ENCODE measurements at regions not wholly inside any gene's neighbourhood (a gene's known extent, or its start where the extent isn't known, plus 50 kb on each side); places are given as distances from the start of the nearest gene placed in this dataset.
A peak's percentile ranks its signal among the peaks of the same experiment; 100 is the strongest.

DNA sequence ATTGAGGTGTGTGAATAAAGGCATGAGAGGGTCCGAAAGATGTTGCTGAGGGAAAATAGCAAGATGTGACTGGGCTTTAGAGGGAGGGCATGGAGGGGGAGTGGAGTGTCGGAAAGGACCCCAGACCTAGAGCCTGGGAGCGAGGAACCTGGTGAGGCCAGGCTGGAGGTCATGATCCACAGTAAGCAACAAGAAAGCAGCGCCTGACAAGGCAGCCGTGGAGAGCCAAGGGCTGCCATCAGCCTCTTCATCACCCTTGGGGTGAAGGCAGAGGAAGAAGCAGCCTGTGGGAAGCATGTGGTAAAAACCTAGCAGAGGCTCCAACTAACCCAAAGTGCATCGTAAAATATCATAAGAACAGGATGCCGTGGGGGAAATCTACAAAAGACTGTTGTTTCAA lies 162.8 kb upstream of the SOX1 start:
- no peak overlapping the region for H3K4me3 ChIP-seq
- no peaks in the 10 kb centered on the region for H3K36me3 ChIP-seq
- H3K9me3 ChIP-seq (replicated peaks), result peaks cover 16% of the 10 kb centered on the region
- no peak overlapping the region for H3K27ac ChIP-seq
- DNase-seq (ENCODE audit: low read depth in 1 of 2, low spot score in 2 of 2), result peak in 1 of 2 experiments; percentile 31
- peaks cover 47% of the 10 kb centered on the region for H3K27me3 ChIP-seq (replicated peaks)
- no peaks in the 10 kb centered on the region for H3K4me1 ChIP-seq (replicated peaks)

DNA sequence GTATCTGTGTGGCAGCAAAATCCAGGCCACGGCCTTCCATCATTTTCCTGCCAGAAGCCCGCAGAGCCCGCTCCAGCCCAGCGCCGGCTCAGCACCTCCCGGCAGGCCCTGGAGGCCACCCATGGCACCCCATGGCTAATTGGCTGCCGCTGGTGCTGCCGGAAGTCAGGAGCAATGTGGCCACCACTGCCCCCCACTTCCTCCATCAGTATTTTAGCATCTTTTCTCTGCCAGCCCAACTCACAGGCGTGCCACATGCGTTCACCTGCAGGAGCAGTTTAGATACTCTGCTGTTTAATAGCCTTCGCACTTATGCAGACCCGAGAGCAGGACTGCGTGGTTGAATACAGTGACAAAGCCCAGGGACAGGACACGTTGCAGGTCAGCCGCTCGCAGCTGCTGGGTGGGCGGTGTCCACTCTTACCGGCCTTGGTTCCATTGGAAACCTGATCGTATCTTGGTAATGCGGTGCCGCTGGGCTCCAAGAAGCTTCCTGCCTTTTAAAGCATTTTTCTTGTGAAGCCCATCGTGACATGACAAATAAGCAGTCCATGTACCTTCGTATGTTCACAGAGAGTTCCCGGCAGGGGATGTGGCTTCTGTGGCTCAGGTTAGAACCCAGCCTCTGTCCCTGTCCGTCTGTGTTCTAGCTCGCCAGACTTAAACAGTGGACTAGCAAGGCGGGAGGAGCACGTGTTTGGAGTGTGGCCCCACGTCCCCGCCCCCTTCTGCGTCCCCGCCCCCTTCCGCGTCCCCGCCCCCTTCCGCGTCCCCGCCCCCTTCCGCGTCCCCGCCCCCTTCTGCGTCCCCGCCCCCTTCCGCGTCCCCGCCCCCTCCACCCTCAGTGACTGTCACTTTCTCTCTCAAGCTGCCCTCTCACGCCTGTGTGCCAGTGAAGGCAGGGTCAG lies 162.0 kb upstream of the SOX1 start:
- DNase-seq (ENCODE audit: low read depth in 1 of 2, low spot score in 2 of 2), result peak in 1 of 2 experiments; percentile 41
- no peaks in the 10 kb centered on the region for H3K36me3 ChIP-seq
- H3K4me3 ChIP-seq, result no peak overlapping the region
- H3K27ac ChIP-seq, result no peak overlapping the region
- H3K9me3 ChIP-seq (replicated peaks), result peaks cover 14% of the 10 kb centered on the region
- H3K27me3 ChIP-seq (replicated peaks), result peaks cover 44% of the 10 kb centered on the region
- no peaks in the 10 kb centered on the region for H3K4me1 ChIP-seq (replicated peaks)

DNA sequence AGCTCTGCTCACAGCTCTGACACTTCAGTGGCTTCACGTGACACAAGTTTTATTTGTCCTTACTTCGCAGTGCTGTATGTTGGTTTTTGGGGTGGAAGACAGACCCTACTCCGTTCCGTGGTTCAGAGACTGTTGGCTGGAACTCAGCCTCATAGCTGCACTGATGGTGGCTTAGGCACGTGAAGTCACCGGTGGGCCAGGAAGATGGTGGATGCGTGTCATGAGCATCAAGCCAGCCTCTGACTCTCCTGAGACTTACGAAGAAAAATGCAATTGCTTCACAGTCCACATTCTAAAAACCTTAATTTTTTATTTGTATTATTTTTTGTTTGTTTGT lies 161.4 kb upstream of the SOX1 start:
- no peak overlapping the region for H3K27ac ChIP-seq
- H3K36me3 ChIP-seq, result no peaks in the 10 kb centered on the region
- H3K9me3 ChIP-seq (replicated peaks), result peaks cover 10% of the 10 kb centered on the region
- H3K27me3 ChIP-seq (replicated peaks), result peaks cover 39% of the 10 kb centered on the region
- no peaks in the 10 kb centered on the region for H3K4me1 ChIP-seq (replicated peaks)
- H3K4me3 ChIP-seq, result no peak overlapping the region
- peak in 1 of 2 experiments; percentile 37 for DNase-seq (ENCODE audit: low read depth in 1 of 2, low spot score in 2 of 2)

DNA sequence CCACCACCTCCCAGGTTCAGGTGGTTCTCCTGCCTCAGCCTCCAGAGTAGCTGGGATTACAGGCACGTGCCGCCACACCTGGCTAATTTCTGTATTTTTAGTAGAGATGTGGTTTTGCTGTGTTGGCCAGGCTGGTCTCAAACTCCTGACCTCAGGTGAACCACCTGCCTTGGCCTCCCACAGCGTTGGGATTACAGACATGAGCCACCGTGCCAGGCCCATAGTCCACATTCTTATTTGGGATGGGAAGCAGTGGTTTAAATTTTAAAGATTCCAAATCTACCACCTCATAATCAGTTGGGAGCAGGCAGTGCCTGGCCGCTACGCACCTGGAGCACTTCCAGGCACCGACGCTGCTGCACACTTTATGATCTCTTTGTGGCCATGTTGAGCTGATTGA lies 160.6 kb upstream of the SOX1 start:
- Histone ChIP-seq H3K27ac (no peak overlapping the region), H3K9me3 (replicated peaks) (peaks cover 7% of the 10 kb centered on the region), H3K27me3 (replicated peaks) (peaks cover 35% of the 10 kb centered on the region), H3K36me3 (no peaks in the 10 kb centered on the region), H3K4me1 (replicated peaks) (no peaks in the 10 kb centered on the region), H3K4me3 (no peak overlapping the region)
- DNase-seq (ENCODE audit: low read depth in 1 of 2, low spot score in 2 of 2), result peak in 1 of 2 experiments; percentile 32

DNA sequence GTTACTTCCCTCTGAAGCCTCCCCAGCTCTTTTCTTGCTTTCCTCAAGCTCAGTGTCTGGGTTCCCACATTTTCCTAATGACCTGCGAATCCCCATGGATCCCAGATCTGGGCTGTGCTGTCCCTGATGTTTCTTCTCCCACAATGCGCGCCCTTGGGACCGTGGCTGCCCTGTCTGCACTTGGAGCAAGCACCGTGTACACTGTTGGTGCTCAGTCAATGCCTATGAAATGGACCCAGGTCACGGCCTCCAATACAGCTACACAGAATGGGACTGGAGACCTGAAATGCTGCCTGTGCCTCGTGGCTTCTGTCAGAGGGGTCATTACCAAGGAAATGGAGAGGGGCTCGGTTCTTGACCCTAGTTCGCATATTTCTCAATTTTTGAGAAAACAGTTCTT lies 160.1 kb upstream of the SOX1 start:
- Histone ChIP-seq H3K4me1 (replicated peaks) (no peaks in the 10 kb centered on the region), H3K4me3 (no peak overlapping the region), H3K9me3 (replicated peaks) (peaks cover 7% of the 10 kb centered on the region), H3K27me3 (replicated peaks) (peaks cover 35% of the 10 kb centered on the region), H3K27ac (no peak overlapping the region), H3K36me3 (no peaks in the 10 kb centered on the region)
- DNase-seq (ENCODE audit: low read depth in 1 of 2, low spot score in 2 of 2), result peak in 1 of 2 experiments; percentile 42

DNA sequence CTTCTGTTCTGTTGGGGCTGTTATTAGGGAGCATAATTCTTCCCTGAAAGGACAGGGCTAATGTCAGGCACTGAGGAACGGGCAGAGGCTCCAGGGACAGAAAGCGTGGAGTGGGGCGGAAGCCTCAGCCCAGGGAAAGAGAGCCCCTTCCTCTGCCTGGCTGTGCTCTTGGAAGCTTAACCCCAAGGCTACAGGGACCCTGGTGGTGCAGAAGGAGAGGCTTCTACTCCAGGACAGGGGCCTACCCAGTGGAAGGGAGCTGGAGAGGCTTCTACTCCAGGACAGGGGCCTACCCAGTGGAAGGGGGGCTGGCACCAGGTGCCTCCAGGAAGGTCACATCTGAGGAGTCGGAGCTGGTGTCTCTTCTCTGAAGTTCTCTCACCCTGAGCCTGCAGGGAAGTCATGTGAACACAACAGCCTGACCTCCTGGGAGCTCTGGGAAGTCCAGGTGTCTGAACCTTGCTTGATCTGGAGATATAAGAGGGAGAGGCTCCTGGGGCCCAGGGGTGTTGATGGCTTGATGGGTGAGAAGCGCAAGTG lies 159.5 kb upstream of the SOX1 start:
- peaks cover 35% of the 10 kb centered on the region for H3K27me3 ChIP-seq (replicated peaks)
- H3K4me1 ChIP-seq (replicated peaks), result no peaks in the 10 kb centered on the region
- no peak overlapping the region for H3K27ac ChIP-seq
- DNase-seq (ENCODE audit: low read depth in 1 of 2, low spot score in 2 of 2), result peak in 1 of 2 experiments; percentile 43
- no peak overlapping the region for H3K4me3 ChIP-seq
- H3K9me3 ChIP-seq (replicated peaks), result peaks cover 11% of the 10 kb centered on the region
- H3K36me3 ChIP-seq, result no peaks in the 10 kb centered on the region

DNA sequence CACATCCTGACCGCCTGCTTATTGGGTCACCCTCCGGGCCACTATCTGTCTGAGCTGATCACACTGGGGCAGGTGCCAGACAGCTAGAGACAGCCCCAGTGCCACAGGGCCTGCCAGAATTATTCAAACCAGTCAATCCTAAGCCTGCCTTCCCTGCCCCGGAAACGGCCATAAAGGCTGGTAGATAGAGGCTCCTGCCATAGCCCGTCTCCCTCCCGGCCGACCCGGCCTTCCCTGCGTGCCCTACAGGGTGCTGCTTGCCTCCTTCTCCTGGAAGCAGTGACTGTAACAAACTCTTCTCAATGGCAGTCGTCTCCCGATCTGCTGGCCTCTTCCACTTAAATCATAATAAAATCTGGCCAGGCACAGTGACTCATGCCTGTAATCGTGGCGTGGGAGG lies 158.6 kb upstream of the SOX1 start:
- no peaks in the 10 kb centered on the region for H3K36me3 ChIP-seq
- H3K4me1 ChIP-seq (replicated peaks), result no peaks in the 10 kb centered on the region
- H3K9me3 ChIP-seq (replicated peaks), result peaks cover 15% of the 10 kb centered on the region
- H3K27me3 ChIP-seq (replicated peaks), result peaks cover 42% of the 10 kb centered on the region
- no peak overlapping the region for H3K4me3 ChIP-seq
- no peak overlapping the region for H3K27ac ChIP-seq
- DNase-seq (ENCODE audit: low read depth in 1 of 2, low spot score in 2 of 2), result peak in 1 of 2 experiments; percentile 41

DNA sequence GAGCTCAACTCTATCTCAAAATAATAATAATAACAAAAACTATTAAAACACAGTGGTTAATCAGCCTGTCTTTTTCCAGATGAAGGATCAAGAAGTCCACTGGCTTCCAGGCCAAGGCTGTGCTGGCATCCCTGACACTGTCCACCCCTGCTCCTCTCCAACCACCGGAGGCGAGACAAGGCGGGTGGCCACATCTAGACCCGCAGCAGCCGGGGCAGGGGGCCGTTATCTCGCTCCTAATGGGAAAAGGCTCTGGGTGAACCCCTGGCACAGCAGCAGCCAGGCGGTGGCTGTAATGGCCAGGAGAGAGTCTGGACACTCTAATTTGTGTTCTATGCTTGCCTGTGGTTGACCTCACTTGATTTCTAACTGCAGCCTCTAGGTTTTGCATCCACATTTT lies 158.0 kb upstream of the SOX1 start:
- H3K4me1 ChIP-seq (replicated peaks), result no peaks in the 10 kb centered on the region
- no peak overlapping the region for H3K4me3 ChIP-seq
- H3K27me3 ChIP-seq (replicated peaks), result peaks cover 48% of the 10 kb centered on the region
- peaks cover 16% of the 10 kb centered on the region for H3K9me3 ChIP-seq (replicated peaks)
- H3K27ac ChIP-seq, result no peak overlapping the region
- H3K36me3 ChIP-seq, result no peaks in the 10 kb centered on the region
- peak in 1 of 2 experiments; percentile 44 for DNase-seq (ENCODE audit: low read depth in 1 of 2, low spot score in 2 of 2)

DNA sequence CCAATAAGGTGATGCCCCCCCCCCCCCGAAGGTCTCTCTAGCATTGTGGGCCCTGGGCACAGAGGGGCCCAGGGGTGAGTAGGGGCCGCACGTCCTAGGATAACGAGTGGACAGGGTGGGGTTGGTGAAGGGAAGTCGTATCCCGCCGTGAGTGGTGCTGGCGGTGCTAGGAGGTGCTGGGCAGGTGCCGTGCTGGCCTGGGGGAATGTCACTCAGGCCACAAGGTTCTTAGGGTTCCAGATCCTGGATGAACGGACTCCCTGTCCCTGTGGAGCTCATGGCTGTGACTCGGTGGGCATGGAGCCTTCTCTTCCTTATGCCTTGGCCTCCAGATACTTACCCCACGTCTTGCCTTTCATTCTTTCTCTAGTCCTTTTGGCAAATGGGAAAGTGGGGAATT lies 157.4 kb upstream of the SOX1 start:
- Histone ChIP-seq H3K36me3 (no peaks in the 10 kb centered on the region), H3K4me1 (replicated peaks) (no peaks in the 10 kb centered on the region), H3K4me3 (no peak overlapping the region), H3K27me3 (replicated peaks) (peaks cover 52% of the 10 kb centered on the region), H3K9me3 (replicated peaks) (peaks cover 16% of the 10 kb centered on the region), H3K27ac (no peak overlapping the region)
- peak in 1 of 2 experiments; percentile 45 for DNase-seq (ENCODE audit: low read depth in 1 of 2, low spot score in 2 of 2)

DNA sequence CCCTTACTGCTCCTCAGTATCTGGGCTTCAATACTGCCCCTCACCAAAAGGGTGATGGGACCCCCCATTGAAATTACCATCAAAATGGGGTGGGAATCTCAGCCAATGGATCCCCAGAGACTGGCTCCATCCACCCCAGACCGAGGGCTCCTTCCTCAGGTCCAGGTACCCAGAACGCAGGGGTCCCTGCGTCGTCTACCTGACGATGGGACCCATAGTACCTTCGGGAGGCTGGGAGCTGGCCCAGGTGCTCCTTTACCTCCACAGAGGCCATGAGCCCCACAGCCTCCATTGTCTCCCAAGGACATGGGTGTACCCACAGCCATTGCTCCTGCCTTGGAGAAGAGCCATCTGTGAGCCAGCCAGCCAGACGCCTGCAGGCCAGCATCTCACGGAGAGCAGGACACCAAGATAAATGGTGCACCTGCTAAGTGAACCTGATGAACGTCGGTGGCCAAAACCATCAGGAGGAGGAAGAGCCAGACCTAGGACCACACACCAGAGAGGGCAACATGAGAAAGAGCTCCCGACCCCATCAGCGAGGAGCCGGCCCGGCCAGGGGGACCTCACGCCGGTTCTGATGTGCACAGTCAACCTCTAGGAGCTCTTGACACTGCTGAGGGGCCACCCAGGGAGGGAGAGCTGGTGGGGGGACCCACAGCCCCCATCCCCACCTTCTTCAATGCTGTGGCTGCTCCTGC lies 156.8 kb upstream of the SOX1 start:
- Histone ChIP-seq H3K36me3 (no peaks in the 10 kb centered on the region), H3K27ac (no peak overlapping the region), H3K9me3 (replicated peaks) (peaks cover 13% of the 10 kb centered on the region; the same call in 1 of the 2 replicates), H3K27me3 (replicated peaks) (peaks cover 58% of the 10 kb centered on the region), H3K4me3 (no peak overlapping the region), H3K4me1 (replicated peaks) (no peaks in the 10 kb centered on the region)
- DNase-seq (ENCODE audit: low read depth in 1 of 2, low spot score in 2 of 2), result peak in 1 of 2 experiments; percentile 49

DNA sequence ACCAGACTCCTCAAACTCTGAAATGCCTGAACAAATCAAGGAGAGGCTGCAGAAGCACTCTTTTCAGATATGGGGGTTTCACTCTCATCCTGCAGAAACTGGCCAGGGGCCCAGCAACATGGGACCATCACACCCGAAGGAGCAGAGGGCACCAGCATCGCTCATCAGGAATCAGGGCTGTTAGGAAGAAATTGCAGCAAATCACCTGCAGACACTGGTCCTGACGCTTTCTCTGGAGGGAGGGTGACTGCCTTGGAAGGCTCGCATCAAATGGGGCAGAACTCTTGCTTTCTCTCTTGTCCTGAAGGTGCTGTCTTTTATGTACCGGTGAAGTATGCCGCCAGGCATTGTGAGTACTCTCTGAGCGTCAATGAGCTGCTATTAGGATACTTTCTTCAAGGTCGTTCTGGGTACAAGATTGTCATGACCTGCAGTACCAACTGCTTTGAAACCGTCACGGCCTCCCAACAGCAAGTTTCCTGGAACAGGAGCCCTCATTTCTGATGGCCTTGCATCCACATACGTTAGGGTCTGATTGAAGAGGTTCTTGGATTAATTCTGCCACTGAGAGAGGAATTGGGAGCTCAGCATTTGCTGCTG lies 155.7 kb upstream of the SOX1 start:
- H3K4me3 ChIP-seq, result no peak overlapping the region
- H3K36me3 ChIP-seq, result no peaks in the 10 kb centered on the region
- H3K9me3 ChIP-seq (replicated peaks), result peaks cover 17% of the 10 kb centered on the region; the same call in 1 of the 2 replicates
- no peaks in the 10 kb centered on the region for H3K4me1 ChIP-seq (replicated peaks)
- DNase-seq (ENCODE audit: low read depth in 1 of 2, low spot score in 2 of 2), result peak in 1 of 2 experiments; percentile 40
- H3K27ac ChIP-seq, result no peak overlapping the region
- peaks cover 69% of the 10 kb centered on the region for H3K27me3 ChIP-seq (replicated peaks)

DNA sequence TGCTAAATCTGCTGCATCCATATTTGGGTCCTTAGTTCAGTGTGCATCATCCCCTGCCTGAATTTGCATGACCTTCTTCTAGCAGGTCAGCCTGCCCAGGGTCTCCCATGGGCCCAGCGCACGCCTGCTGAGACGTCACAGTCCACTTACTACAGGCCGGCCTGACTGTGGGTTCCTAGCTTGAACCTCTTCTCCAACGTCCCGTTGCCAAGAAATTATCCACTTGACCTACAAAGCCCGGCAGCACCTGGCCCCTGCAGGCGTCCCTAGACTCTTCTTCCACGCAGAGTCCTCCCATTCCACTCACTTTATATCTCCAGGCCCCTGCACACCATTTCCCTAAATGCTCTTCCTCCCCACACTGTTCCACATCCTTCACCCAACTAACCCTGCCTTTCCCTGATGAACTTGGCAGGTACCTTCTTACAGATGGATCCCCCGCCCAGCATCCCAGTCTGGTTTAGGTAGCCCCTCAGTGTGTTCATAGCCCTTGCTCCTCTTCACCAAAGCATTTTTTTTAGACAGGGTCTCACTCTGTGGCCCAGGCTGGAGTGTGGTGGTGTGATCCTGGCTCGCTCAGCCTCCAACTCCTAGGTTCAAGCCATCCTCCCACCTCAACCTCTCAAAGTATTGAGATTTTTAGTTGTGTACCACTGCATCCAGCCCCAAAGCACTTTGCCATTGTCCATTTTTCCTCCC lies 155.0 kb upstream of the SOX1 start:
- Histone ChIP-seq H3K27ac (no peak overlapping the region), H3K4me1 (replicated peaks) (no peaks in the 10 kb centered on the region), H3K27me3 (replicated peaks) (peaks cover 75% of the 10 kb centered on the region), H3K4me3 (no peak overlapping the region), H3K36me3 (no peaks in the 10 kb centered on the region), H3K9me3 (replicated peaks) (peaks cover 17% of the 10 kb centered on the region; the same call in 1 of the 2 replicates)
- DNase-seq (ENCODE audit: low read depth in 1 of 2, low spot score in 2 of 2), result peak in 1 of 2 experiments; percentile 42

DNA sequence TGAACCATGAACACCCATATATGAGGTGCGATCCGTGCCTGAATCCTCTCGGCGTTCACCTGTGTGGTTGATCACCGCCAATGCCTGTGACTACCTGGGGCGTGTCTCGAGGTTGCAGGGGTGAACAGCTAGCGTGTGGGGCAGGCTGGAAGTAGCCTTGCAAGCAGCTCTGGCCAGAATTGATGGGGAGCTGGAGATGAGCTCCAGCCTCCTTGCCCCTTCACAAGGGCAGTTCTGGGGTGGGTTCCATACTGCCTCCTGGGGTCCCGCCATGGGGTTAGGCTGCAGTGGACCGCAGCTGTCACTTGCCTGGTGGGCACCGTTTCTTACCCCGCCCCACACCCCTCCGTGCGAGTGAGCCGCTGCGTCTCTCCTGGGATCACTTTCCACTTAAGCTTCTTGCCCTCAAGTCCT lies 154.5 kb upstream of the SOX1 start:
- Histone ChIP-seq H3K9me3 (replicated peaks) (peaks cover 17% of the 10 kb centered on the region; the same call in 1 of the 2 replicates), H3K4me3 (no peak overlapping the region), H3K27ac (no peak overlapping the region), H3K4me1 (replicated peaks) (no peaks in the 10 kb centered on the region), H3K36me3 (no peaks in the 10 kb centered on the region), H3K27me3 (replicated peaks) (peaks cover 80% of the 10 kb centered on the region)
- DNase-seq (ENCODE audit: low read depth in 1 of 2, low spot score in 2 of 2), result peak in 1 of 2 experiments; percentile 40

All from SJSA1 (cell line).